SH-SY5Y (cell line): ENCODE measurements at regions not wholly inside any gene's neighbourhood (a gene's known extent, or its start where the extent isn't known, plus 50 kb on each side); places are given as distances from the start of the nearest gene placed in this dataset.

Experiments
- GATA2 ChIP-seq: IDR thresholded peaks from 2 replicates; pipeline ENCODE4 v1.6.1; 2011; ENCODE audit warnings: mild to moderate bottlenecking, low read depth, low read length
- GATA3 ChIP-seq: IDR thresholded peaks from 2 replicates; pipeline ENCODE4 v1.6.1; 2011; ENCODE audit warnings: low read depth, mild to moderate bottlenecking, low read length, moderate library complexity

- TF ChIP-seq GATA2 (no peak), GATA3 (no peak)
Observed at GRCh38 chr12:23463172-23463571, 486.3 kb downstream of the SOX5 start.
